ENCODE measurements at regions not wholly inside any gene's neighbourhood (a gene's known extent, or its start where the extent isn't known, plus 50 kb on each side); places are given as distances from the start of the nearest gene placed in this dataset.

DNA sequence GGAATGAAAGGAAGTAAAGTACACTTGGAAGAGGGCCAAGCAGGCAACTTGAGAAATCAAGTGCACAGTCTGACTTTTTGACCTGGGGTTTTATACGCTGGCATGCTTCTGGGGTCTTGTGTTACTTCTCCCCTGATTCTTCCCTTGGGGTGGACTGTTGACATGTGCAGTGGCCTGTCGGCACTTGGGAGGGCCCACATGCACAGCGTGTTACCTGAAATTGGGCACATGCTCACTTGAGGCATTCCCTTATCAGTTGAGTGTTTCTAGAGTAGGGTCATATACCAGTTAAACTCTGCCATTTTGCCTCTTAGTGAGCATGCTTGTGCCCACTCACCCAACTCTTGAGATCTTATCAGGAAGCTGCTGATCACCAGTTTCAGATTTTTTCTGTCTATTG lies 329.1 kb upstream of the SOX2 start:
- no peaks in the 10 kb centered on the region for H3K36me3 ChIP-seq
- intact Hi-C loops (cut with DNase I), result no loop called here
- no peak for DNase-seq
- H3K9me3 ChIP-seq, result no peaks in the 10 kb centered on the region
- no peaks in the 10 kb centered on the region for H3K4me1 ChIP-seq
- TF ChIP-seq, protein P1, sequence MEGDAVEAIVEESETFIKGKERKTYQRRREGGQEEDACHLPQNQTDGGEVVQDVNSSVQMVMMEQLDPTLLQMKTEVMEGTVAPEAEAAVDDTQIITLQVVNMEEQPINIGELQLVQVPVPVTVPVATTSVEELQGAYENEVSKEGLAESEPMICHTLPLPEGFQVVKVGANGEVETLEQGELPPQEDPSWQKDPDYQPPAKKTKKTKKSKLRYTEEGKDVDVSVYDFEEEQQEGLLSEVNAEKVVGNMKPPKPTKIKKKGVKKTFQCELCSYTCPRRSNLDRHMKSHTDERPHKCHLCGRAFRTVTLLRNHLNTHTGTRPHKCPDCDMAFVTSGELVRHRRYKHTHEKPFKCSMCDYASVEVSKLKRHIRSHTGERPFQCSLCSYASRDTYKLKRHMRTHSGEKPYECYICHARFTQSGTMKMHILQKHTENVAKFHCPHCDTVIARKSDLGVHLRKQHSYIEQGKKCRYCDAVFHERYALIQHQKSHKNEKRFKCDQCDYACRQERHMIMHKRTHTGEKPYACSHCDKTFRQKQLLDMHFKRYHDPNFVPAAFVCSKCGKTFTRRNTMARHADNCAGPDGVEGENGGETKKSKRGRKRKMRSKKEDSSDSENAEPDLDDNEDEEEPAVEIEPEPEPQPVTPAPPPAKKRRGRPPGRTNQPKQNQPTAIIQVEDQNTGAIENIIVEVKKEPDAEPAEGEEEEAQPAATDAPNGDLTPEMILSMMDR (IDR thresholded peaks at IDR 0.05), result no peak
- H3K4me3 ChIP-seq, result no peak overlapping the region
- no peak overlapping the region for H3K27ac ChIP-seq
- no peak overlapping the region for H3K9ac ChIP-seq (ENCODE audit: low read depth in 2 of 2, low read length in 2 of 2)
- no peaks in the 10 kb centered on the region for H3K27me3 ChIP-seq

DNA sequence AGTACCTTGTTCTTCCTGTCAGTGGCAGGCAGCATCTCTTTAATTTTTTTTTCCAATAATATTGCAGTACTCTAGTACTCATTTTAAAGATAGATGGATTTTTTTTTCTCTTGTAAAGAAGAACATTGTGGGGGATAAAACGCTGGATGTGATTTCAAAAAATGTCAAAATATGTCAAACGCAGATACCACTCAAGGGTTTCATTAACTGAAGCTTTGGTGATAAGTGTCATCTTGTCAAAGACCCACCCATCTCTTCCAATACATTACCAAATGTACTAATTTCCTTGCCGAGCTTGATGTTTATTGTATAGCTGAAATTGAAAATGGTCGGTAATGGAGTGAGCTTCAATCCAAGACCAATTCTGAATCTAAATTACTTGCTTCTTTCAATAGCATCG lies 332.4 kb upstream of the SOX2 start:
- Histone ChIP-seq H3K36me3 (no peaks in the 10 kb centered on the region), H3K9ac (ENCODE audit: low read depth in 2 of 2, low read length in 2 of 2) (no peak overlapping the region), H3K4me3 (no peak overlapping the region), H3K27ac (no peak overlapping the region), H3K9me3 (no peaks in the 10 kb centered on the region), H3K4me1 (no peaks in the 10 kb centered on the region), H3K27me3 (no peaks in the 10 kb centered on the region)
- intact Hi-C loops (cut with DNase I), result no loop called here
- no peak for DNase-seq
- TF ChIP-seq, protein P1 (IDR thresholded peaks at IDR 0.05), result no peak

DNA sequence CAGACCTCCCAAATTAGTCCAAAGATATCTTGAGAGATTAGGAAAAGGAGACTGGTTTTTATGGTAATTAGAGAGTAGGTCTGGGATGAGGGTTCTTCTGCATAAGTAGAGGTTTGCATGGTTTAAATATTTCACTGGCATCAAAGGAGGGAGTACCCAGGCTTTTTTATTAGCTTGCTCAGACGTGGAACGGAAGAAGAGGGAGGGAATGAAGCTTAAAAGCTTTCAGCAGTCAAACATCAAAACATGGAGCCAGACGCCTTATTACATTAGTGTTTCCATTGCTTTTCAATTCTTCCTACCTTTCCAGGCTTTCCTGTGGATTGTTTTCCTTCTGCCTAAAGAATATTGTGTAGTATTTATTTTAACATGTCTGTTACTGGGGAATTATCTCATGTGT lies 342.1 kb upstream of the SOX2 start:
- Histone ChIP-seq H3K9me3 (no peaks in the 10 kb centered on the region), H3K9ac (ENCODE audit: low read depth in 2 of 2, low read length in 2 of 2) (no peak overlapping the region), H3K4me1 (no peaks in the 10 kb centered on the region), H3K4me3 (no peak overlapping the region), H3K27me3 (no peaks in the 10 kb centered on the region), H3K27ac (no peak overlapping the region), H3K36me3 (no peaks in the 10 kb centered on the region)
- DNase-seq, result no peak
- intact Hi-C loops (cut with DNase I), result no loop called here
- TF ChIP-seq, protein P1 (IDR thresholded peaks at IDR 0.05), result no peak

DNA sequence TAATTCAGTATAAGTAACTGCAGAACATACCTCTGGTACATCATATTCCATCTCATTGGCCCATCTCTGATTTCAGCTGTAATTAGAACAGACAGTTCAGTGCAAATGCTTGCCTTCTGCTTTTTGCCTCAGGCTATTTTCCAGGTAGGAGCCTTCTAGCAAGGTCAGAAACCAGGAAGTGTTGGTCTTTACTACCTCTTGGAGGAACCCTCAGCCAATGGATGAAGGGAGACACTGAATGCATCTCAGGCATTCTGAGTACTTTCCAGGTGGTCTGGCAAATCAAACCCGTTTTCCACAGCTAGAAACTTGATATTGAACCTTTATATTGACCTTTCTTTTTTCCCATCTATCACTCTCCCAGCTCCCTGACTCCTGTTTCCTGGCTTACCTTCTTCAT lies 348.5 kb upstream of the SOX2 start:
- Histone ChIP-seq H3K27me3 (no peaks in the 10 kb centered on the region), H3K4me1 (no peaks in the 10 kb centered on the region), H3K9me3 (no peaks in the 10 kb centered on the region), H3K9ac (ENCODE audit: low read depth in 2 of 2, low read length in 2 of 2) (no peak overlapping the region), H3K4me3 (no peak overlapping the region), H3K27ac (no peak overlapping the region), H3K36me3 (no peaks in the 10 kb centered on the region)
- intact Hi-C loops (cut with DNase I), result no loop called here
- no peak for DNase-seq
- TF ChIP-seq, protein P1 (IDR thresholded peaks at IDR 0.05), result no peak

DNA sequence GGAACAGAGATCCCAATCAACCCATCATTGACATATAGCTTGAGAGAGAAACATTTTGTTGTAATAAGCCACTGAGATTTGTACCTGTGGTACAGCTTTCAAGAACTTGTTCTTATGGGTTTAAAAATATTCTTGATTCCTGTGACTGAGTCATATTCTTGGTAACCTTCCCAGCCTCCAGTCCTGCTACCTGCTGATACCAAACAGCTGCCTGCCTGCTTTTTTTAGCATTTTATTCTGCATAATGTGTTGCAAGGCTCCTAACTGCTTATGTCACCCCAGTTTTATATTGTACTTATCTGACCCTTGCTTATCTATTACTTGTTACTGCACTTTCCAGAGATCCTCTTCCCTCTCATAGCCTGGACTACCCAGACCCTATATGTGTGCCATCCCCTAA lies 349.3 kb upstream of the SOX2 start:
- H3K27ac ChIP-seq, result no peak overlapping the region
- no peak for DNase-seq
- no peaks in the 10 kb centered on the region for H3K27me3 ChIP-seq
- no peak overlapping the region for H3K4me3 ChIP-seq
- no peaks in the 10 kb centered on the region for H3K36me3 ChIP-seq
- no peaks in the 10 kb centered on the region for H3K9me3 ChIP-seq
- TF ChIP-seq, protein P1 (IDR thresholded peaks at IDR 0.05), result no peak
- intact Hi-C loops (cut with DNase I), result no loop called here
- H3K9ac ChIP-seq (ENCODE audit: low read depth in 2 of 2, low read length in 2 of 2), result no peak overlapping the region
- no peaks in the 10 kb centered on the region for H3K4me1 ChIP-seq

DNA sequence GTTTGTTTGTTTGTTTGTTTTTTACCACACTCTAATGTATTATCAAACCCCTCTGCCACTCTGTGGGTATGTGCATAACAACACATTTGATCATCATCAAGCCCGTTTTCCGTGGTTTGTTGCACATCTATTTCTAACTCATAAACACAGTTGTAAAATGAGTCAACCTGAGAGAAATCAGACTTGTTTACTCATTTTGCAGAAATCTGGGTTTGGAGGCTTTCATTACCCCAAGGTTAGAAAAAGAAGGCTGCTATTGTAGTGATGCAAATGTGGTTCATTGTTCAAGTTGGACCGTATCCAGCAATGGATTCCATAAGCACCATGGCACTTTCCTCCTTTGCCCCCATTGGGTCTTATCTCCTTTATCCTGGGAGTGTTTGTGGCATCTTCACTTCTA lies 353.2 kb upstream of the SOX2 start:
- H3K36me3 ChIP-seq, result no peaks in the 10 kb centered on the region
- no peak overlapping the region for H3K4me3 ChIP-seq
- H3K9ac ChIP-seq (ENCODE audit: low read depth in 2 of 2, low read length in 2 of 2), result no peak overlapping the region
- no peak for DNase-seq
- H3K27ac ChIP-seq, result no peak overlapping the region
- H3K27me3 ChIP-seq, result no peaks in the 10 kb centered on the region
- H3K9me3 ChIP-seq, result no peaks in the 10 kb centered on the region
- TF ChIP-seq, protein P1 (IDR thresholded peaks at IDR 0.05), result no peak
- intact Hi-C loops (cut with DNase I), result no loop called here
- H3K4me1 ChIP-seq, result no peaks in the 10 kb centered on the region

Data from colonic mucosa (tissue), 4 donors.